ENCODE measurements at regions not wholly inside any gene's neighbourhood (a gene's known extent, or its start where the extent isn't known, plus 50 kb on each side); places are given as distances from the start of the nearest gene placed in this dataset.

- H3K27me3 ChIP-seq = no peaks in the 10 kb centered on the region
- H3K27ac ChIP-seq = no peak overlapping the region
- H3K36me3 ChIP-seq = no peaks in the 10 kb centered on the region
- WGBS, 2 donors = 44 to 68% methylated on average over 1 of the region's 1 CpG
- H3K4me1 ChIP-seq = no peaks in the 10 kb centered on the region
- no peak for ATAC-seq (ENCODE audit: low FRiP score in 2 of 2)
- no peak for TF ChIP-seq EP300 (IDR thresholded peaks at IDR 0.05)
- no peak for TF ChIP-seq POLR2AphosphoS5 (IDR thresholded peaks at IDR 0.05)
- no peak for TF ChIP-seq POLR2A (IDR thresholded peaks at IDR 0.05)
- TF ChIP-seq CTCF (IDR thresholded peaks at IDR 0.05) = no peak
- DNase-seq = no peak
- no peak overlapping the region for H3K4me3 ChIP-seq
- no peaks in the 10 kb centered on the region for H3K9me3 ChIP-seq
Observed at GRCh38 chr18:75558790-75559189, 131.3 kb upstream of the SMIM21 start.

- Histone ChIP-seq H3K36me3 (no peaks in the 10 kb centered on the region), H3K4me3 (no peak overlapping the region), H3K9me3 (no peaks in the 10 kb centered on the region), H3K27me3 (no peaks in the 10 kb centered on the region), H3K4me1 (no peaks in the 10 kb centered on the region), H3K27ac (no peak overlapping the region)
- no peak for ATAC-seq (ENCODE audit: low FRiP score in 2 of 2)
- WGBS, 2 donors = 70 to 78% methylated on average over 3 of the region's 3 CpGs
- DNase-seq = no peak
- TF ChIP-seq POLR2A (IDR thresholded peaks at IDR 0.05) = no peak
- no peak for TF ChIP-seq POLR2AphosphoS5 (IDR thresholded peaks at IDR 0.05)
Observed at GRCh38 chr18:75556841-75557240, 129.3 kb upstream of the SMIM21 start.

GRCh38 chr18:75554644-75555185, 127.2 kb upstream of the SMIM21 start:
- ATAC-seq (ENCODE audit: low FRiP score in 2 of 2) (no peak), DNase-seq (no peak)
- TF ChIP-seq EP300 (IDR thresholded peaks at IDR 0.05) (no peak), POLR2A (IDR thresholded peaks at IDR 0.05) (no peak), POLR2AphosphoS5 (IDR thresholded peaks at IDR 0.05) (no peak), CTCF (IDR thresholded peaks at IDR 0.05) (no peak)
- H3K27ac ChIP-seq = no peak overlapping the region
- no peaks in the 10 kb centered on the region for H3K4me1 ChIP-seq
- 45 to 64% methylated on average over 2 of the region's 2 CpGs for WGBS, 2 donors
- H3K36me3 ChIP-seq = no peaks in the 10 kb centered on the region
- no peaks in the 10 kb centered on the region for H3K27me3 ChIP-seq
- H3K9me3 ChIP-seq = no peaks in the 10 kb centered on the region
- H3K4me3 ChIP-seq = no peak overlapping the region

- no peak for DNase-seq
- WGBS, 2 donors = 70 to 76% methylated on average over 7 of the region's 7 CpGs
- no peaks in the 10 kb centered on the region for H3K4me1 ChIP-seq
- no peak for ATAC-seq (ENCODE audit: low FRiP score in 2 of 2)
- TF ChIP-seq POLR2AphosphoS5 (IDR thresholded peaks at IDR 0.05) = no peak
- TF ChIP-seq POLR2A (IDR thresholded peaks at IDR 0.05) = no peak
- no peak for TF ChIP-seq EP300 (IDR thresholded peaks at IDR 0.05)
- no peak for TF ChIP-seq CTCF (IDR thresholded peaks at IDR 0.05)
- no peak overlapping the region for H3K27ac ChIP-seq
- H3K36me3 ChIP-seq = no peaks in the 10 kb centered on the region
- no peak overlapping the region for H3K4me3 ChIP-seq
- no peaks in the 10 kb centered on the region for H3K9me3 ChIP-seq
- no peaks in the 10 kb centered on the region for H3K27me3 ChIP-seq
Observed at GRCh38 chr18:75554176-75554575, 126.7 kb upstream of the SMIM21 start.

GRCh38 chr18:75553021-75553420, 125.5 kb upstream of the SMIM21 start:
- Histone ChIP-seq H3K27ac (no peak overlapping the region), H3K4me3 (no peak overlapping the region), H3K27me3 (no peaks in the 10 kb centered on the region), H3K9me3 (no peaks in the 10 kb centered on the region), H3K4me1 (no peaks in the 10 kb centered on the region), H3K36me3 (no peaks in the 10 kb centered on the region)
- TF ChIP-seq POLR2AphosphoS5 (IDR thresholded peaks at IDR 0.05) (no peak), CTCF (IDR thresholded peaks at IDR 0.05) (no peak), POLR2A (IDR thresholded peaks at IDR 0.05) (no peak), EP300 (IDR thresholded peaks at IDR 0.05) (no peak)
- ATAC-seq (ENCODE audit: low FRiP score in 2 of 2) (no peak), DNase-seq (no peak)
- WGBS, 2 donors = 91 to 92% methylated on average over 8 of the region's 8 CpGs
